H9 (cell line): ENCODE measurements at regions not wholly inside any gene's neighbourhood (a gene's known extent, or its start where the extent isn't known, plus 50 kb on each side); places are given as distances from the start of the nearest gene placed in this dataset.

Experiments used
- DNase-seq: peaks from one replicate; pipeline ENCODE4 v3.0.0-alpha.2; 2017
- H2AFZ ChIP-seq: one replicate; pipeline ENCODE4 v1.6.1; 2013; ENCODE audit warnings: mild to moderate bottlenecking, low read length, control low read depth, moderate library complexity
- H2AK5ac ChIP-seq: 2 replicates; pipeline ENCODE4 v1.6.1; 2013; ENCODE audit warnings: low read length, control low read depth, mixed read lengths; ENCODE audit not compliant: insufficient read length
- H2BK120ac ChIP-seq: one replicate; pipeline ENCODE4 v1.6.1; 2013; ENCODE audit warnings: low read depth, mild to moderate bottlenecking, low read length, control low read depth, inconsistent platforms; ENCODE audit not compliant: poor library complexity, severe bottlenecking
- H2BK12ac ChIP-seq: 2 replicates; pipeline ENCODE4 v1.6.1; 2013; ENCODE audit warnings: low read length, control low read depth, mixed read lengths, low read depth; ENCODE audit not compliant: insufficient read length
- H2BK15ac ChIP-seq: 2 replicates; pipeline ENCODE4 v1.6.1; 2013; ENCODE audit warnings: low read depth, low read length, control low read depth
- H2BK20ac ChIP-seq: one replicate; pipeline ENCODE4 v1.6.1; 2013; ENCODE audit warnings: low read depth, mild to moderate bottlenecking, low read length, control low read depth, inconsistent platforms; ENCODE audit not compliant: poor library complexity, severe bottlenecking
- H2BK5ac ChIP-seq: 2 replicates; pipeline ENCODE4 v1.6.1; 2013; ENCODE audit warnings: low read length, control low read depth, mixed read lengths; ENCODE audit not compliant: insufficient read length
- H3K14ac ChIP-seq: 2 replicates; pipeline ENCODE4 v1.6.1; 2013; ENCODE audit warnings: low read length, control low read depth; ENCODE audit not compliant: insufficient read depth
- H3K18ac ChIP-seq: 2 replicates; pipeline ENCODE4 v1.6.1; 2013; ENCODE audit warnings: low read depth, mild to moderate bottlenecking, mixed read lengths, low read length, control low read depth; ENCODE audit not compliant: insufficient read length
- H3K23ac ChIP-seq: 2 replicates; pipeline ENCODE4 v1.6.1; 2013; ENCODE audit warnings: low read length, control low read depth, mixed read lengths, low read depth; ENCODE audit not compliant: insufficient read length
- H3K23me2 ChIP-seq: 2 replicates; pipeline ENCODE4 v1.6.1; 2013; ENCODE audit warnings: low read depth, mild to moderate bottlenecking, mixed read lengths, low read length, control low read depth; ENCODE audit not compliant: insufficient read length, poor library complexity, severe bottlenecking
- H3K27ac ChIP-seq: 2 replicates; pipeline ENCODE4 v1.5.1; 2013; ENCODE audit warnings: low read length, control low read depth, mixed read lengths, low read depth; ENCODE audit not compliant: insufficient read length
- H3K27me3 ChIP-seq: 2 replicates; pipeline ENCODE4 v1.6.1; 2013; ENCODE audit warnings: low read length, control low read depth, inconsistent platforms; ENCODE audit not compliant: insufficient read depth
- H3K4ac ChIP-seq: 2 replicates; pipeline ENCODE4 v1.6.1; 2013; ENCODE audit warnings: low read depth, mild to moderate bottlenecking, control low read depth, inconsistent platforms, low read length, moderate library complexity
- H3K4me1 ChIP-seq: 2 replicates; pipeline ENCODE4 v1.6.1; 2013; ENCODE audit warnings: low read length, control low read depth, inconsistent platforms; ENCODE audit not compliant: insufficient read depth
- H3K4me2 ChIP-seq: 2 replicates; pipeline ENCODE4 v1.6.1; 2013; ENCODE audit warnings: low read length, control low read depth, mixed read lengths; ENCODE audit not compliant: insufficient read length, insufficient read depth
- H3K56ac ChIP-seq: 2 replicates; pipeline ENCODE4 v1.6.1; 2013; ENCODE audit warnings: low read depth, mild to moderate bottlenecking, mixed read lengths, low read length, control low read depth; ENCODE audit not compliant: insufficient read length
- H3K79me1 ChIP-seq: 2 replicates; pipeline ENCODE4 v1.6.1; 2013; ENCODE audit warnings: low read depth, mild to moderate bottlenecking, moderate library complexity, low read length, control low read depth, inconsistent platforms; ENCODE audit not compliant: insufficient read depth, poor library complexity, severe bottlenecking
- H3K79me2 ChIP-seq: 2 replicates; pipeline ENCODE4 v1.6.1; 2013; ENCODE audit warnings: low read length, control low read depth, inconsistent platforms; ENCODE audit not compliant: insufficient read depth
- H3K9ac ChIP-seq: 2 replicates; pipeline ENCODE4 v1.6.1; 2013; ENCODE audit warnings: low read length, control low read depth, mixed read lengths; ENCODE audit not compliant: insufficient read length; ENCODE audit errors: extremely low read depth
- H3K9me3 ChIP-seq: one replicate; pipeline ENCODE4 v1.6.1; 2013; ENCODE audit warnings: low read depth, low read length, inconsistent platforms; ENCODE audit not compliant: control insufficient read depth
- H3T11ph ChIP-seq: one replicate; pipeline ENCODE4 v1.6.1; 2013; ENCODE audit warnings: mild to moderate bottlenecking, low read length, control low read depth, inconsistent platforms
- H4K20me1 ChIP-seq: one replicate; pipeline ENCODE4 v1.6.1; 2013; ENCODE audit not compliant: control insufficient read depth, insufficient read length, insufficient read depth
- H4K5ac ChIP-seq: 2 replicates; pipeline ENCODE4 v1.6.1; 2013; ENCODE audit warnings: low read depth, mild to moderate bottlenecking, mixed read lengths, low read length, control low read depth; ENCODE audit not compliant: insufficient read length
- H4K8ac ChIP-seq: replicated peaks from 2 replicates; pipeline ENCODE4 v1.6.1; 2013; ENCODE audit warnings: low read length, control low read depth, mixed read lengths, low read depth; ENCODE audit not compliant: insufficient read length
- H4K91ac ChIP-seq: 2 replicates; pipeline ENCODE4 v1.6.1; 2013; ENCODE audit warnings: low read depth, mild to moderate bottlenecking, moderate library complexity, mixed read lengths, low read length, control low read depth; ENCODE audit not compliant: insufficient read length
- H3K27ac Mint-ChIP-seq, 3 experiments: 2 replicates in 2 of 3; 3 replicates in 1 of 3; pipeline ENCODE4 v1.8.0; 2020 to 2021; ENCODE audit warnings: mixed read lengths in 3 of 3, mild to moderate bottlenecking in 1 of 3, moderate library complexity in 1 of 3
- H3K27me3 Mint-ChIP-seq: 2 replicates; pipeline ENCODE4 v1.8.0; 2021; ENCODE audit warnings: low read depth, mild to moderate bottlenecking, moderate library complexity, mixed read lengths
- H3K36me3 Mint-ChIP-seq, 3 experiments: 2 replicates in 2 of 3; 3 replicates in 1 of 3; pipeline ENCODE4 v1.8.0; 2020 to 2021; ENCODE audit warnings: low read depth in 3 of 3, mixed read lengths in 3 of 3; ENCODE audit not compliant: insufficient read depth in 1 of 3
- H3K4me1 Mint-ChIP-seq, 2 experiments: 2 replicates each; pipeline ENCODE4 v1.8.0; 2020; ENCODE audit warnings: mixed read lengths in 2 of 2
- H3K4me3 Mint-ChIP-seq, 2 experiments: 2 replicates in 1 of 2; 3 replicates in 1 of 2; pipeline ENCODE4 v1.8.0; 2020 to 2021; ENCODE audit warnings: mild to moderate bottlenecking in 2 of 2, mixed read lengths in 2 of 2, moderate library complexity in 1 of 2
- H3K9me3 Mint-ChIP-seq, 2 experiments: 2 replicates in 1 of 2; 3 replicates in 1 of 2; pipeline ENCODE4 v1.8.0; 2020; ENCODE audit warnings: mild to moderate bottlenecking in 2 of 2, mixed read lengths in 2 of 2, moderate library complexity in 1 of 2
- WGBS: extraction: QIAGEN DNeasy Blood & Tissue Kit; methylation state at CpG from one replicate; pipeline ENCODE4 v1.1.7; 2013; ENCODE audit warnings: missing lambda C conversion rate, low lambda C conversion rate, mixed read lengths; ENCODE audit not compliant: insufficient read length; ENCODE audit errors: extremely low coverage; 5-methylcytosine and 5-hydroxymethylcytosine counted together
- TF ChIP-seq, protein P1 (sequence below): fragments of 200-600 bp; sonication (generic); conservative IDR thresholded peaks from 3 replicates; pipeline ENCODE4 v1.8.0; 2021; ENCODE audit warnings: antibody characterized with exemption, mild to moderate bottlenecking

DNA sequence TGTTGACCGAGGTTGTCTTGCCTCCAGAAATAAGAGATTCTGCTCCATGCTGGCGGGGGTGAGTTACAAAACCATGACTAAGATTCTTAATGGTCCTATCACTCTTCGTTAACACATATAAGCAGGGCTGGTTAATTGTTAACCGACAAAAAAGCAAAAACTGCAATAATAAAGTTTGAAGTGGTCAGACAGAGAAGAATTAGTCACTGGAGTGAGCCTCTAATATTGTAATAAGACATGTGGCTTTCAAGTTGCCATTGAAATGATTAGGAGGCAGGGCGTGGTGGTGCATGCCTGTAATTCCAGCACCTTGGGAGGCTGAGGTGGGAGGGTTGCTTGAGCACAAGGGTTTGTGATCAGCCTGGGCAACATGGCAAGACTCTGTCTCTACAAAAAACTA, 78.4 kb upstream of the NR2F2 start:
- no peak overlapping the region for H3K14ac ChIP-seq

More for the DNA sequence above, 78.4 kb upstream of the NR2F2 start:
- no peak overlapping the region for H3K27ac Mint-ChIP-seq
- Histone ChIP-seq H2BK120ac (no peak overlapping the region), H2BK12ac (no peak overlapping the region), H3K56ac (no peak overlapping the region), H3K4ac (no peak overlapping the region), H3K4me1 (peaks cover 7% of the 10 kb centered on the region; the same call in 1 of the 2 replicates), H3T11ph (no peak overlapping the region), H2AFZ (no peak overlapping the region), H4K20me1 (no peaks in the 10 kb centered on the region), H3K27ac (no peak overlapping the region), H3K9ac (no peak overlapping the region), H4K5ac (no peak overlapping the region), H2BK20ac (no peak overlapping the region), H3K79me1 (no peaks in the 10 kb centered on the region), H3K4me2 (no peak overlapping the region), H3K9me3 (no peaks in the 10 kb centered on the region), H3K27me3 (no peaks in the 10 kb centered on the region), H3K18ac (no peak overlapping the region), H2AK5ac (no peak overlapping the region), H3K23me2 (no peaks in the 10 kb centered on the region), H3K79me2 (no peaks in the 10 kb centered on the region), H4K8ac (no peak overlapping the region), H4K91ac (no peak overlapping the region), H2BK5ac (no peak overlapping the region), H3K23ac (no peak overlapping the region), H2BK15ac (no peak overlapping the region)
- no peaks in the 10 kb centered on the region; the same call in none of the 2 replicates for H3K27me3 Mint-ChIP-seq
- peaks cover 0 to 3% (median 0%) of the 10 kb centered on the region in 3 experiments; a peak in 1 of 7 replicates for H3K36me3 Mint-ChIP-seq
- H3K4me3 Mint-ChIP-seq, result no peak overlapping the region
- DNase-seq, result no peak
- H3K4me1 Mint-ChIP-seq, result peaks cover 31 to 34% of the 10 kb centered on the region in 2 experiments
- TF ChIP-seq, protein P1, sequence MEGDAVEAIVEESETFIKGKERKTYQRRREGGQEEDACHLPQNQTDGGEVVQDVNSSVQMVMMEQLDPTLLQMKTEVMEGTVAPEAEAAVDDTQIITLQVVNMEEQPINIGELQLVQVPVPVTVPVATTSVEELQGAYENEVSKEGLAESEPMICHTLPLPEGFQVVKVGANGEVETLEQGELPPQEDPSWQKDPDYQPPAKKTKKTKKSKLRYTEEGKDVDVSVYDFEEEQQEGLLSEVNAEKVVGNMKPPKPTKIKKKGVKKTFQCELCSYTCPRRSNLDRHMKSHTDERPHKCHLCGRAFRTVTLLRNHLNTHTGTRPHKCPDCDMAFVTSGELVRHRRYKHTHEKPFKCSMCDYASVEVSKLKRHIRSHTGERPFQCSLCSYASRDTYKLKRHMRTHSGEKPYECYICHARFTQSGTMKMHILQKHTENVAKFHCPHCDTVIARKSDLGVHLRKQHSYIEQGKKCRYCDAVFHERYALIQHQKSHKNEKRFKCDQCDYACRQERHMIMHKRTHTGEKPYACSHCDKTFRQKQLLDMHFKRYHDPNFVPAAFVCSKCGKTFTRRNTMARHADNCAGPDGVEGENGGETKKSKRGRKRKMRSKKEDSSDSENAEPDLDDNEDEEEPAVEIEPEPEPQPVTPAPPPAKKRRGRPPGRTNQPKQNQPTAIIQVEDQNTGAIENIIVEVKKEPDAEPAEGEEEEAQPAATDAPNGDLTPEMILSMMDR, result no peak
- H3K9me3 Mint-ChIP-seq, result peaks cover 0 to 3% of the 10 kb centered on the region in 2 experiments; a peak in 1 of 5 replicates
- whole genome bisulfite sequencing, result no CpG with 5 or more reads among the region's 5 CpGs
